ENCODE measurements at regions not wholly inside any gene's neighbourhood (a gene's known extent, or its start where the extent isn't known, plus 50 kb on each side); places are given as distances from the start of the nearest gene placed in this dataset.

DNA sequence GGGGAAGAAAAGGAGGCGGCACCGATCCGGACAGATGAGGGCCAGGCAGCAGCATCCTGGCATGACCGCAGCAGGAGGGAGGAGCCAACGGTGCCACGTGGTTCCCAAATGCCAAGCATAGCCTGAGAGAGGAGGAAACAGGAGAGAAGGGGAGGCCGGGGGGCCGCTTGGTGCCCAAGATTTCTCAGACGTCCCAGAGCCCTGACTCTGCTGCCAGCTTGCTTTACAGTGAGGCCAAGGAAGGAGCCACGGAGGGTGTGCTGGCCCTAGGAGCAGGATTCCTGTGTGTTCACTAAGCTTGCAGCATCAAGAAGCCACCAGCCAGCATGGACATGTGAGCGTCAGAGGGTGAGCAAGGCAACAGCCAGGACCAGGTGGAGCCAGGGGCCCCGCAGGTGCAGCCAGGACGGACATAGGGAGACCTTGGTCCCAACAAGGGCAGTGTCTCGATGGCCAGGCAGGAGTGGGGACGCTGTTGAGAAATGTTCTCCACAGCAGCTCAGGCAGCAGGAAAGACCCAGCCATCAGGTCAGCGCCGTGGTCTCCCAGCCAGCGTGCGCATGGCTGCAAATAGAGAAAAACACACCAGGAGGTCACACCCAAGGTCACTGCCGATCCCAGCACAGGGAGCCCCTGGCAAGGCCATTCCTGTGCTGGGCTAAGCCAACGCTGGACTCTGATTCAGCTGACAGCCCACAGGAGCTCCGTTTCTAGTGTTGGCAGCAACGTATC is 143.7 kb downstream of the DLL1 start:
- TF ChIP-seq, protein P1, sequence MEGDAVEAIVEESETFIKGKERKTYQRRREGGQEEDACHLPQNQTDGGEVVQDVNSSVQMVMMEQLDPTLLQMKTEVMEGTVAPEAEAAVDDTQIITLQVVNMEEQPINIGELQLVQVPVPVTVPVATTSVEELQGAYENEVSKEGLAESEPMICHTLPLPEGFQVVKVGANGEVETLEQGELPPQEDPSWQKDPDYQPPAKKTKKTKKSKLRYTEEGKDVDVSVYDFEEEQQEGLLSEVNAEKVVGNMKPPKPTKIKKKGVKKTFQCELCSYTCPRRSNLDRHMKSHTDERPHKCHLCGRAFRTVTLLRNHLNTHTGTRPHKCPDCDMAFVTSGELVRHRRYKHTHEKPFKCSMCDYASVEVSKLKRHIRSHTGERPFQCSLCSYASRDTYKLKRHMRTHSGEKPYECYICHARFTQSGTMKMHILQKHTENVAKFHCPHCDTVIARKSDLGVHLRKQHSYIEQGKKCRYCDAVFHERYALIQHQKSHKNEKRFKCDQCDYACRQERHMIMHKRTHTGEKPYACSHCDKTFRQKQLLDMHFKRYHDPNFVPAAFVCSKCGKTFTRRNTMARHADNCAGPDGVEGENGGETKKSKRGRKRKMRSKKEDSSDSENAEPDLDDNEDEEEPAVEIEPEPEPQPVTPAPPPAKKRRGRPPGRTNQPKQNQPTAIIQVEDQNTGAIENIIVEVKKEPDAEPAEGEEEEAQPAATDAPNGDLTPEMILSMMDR (IDR thresholded peaks at IDR 0.05) = no peak
- TF ChIP-seq POLR2A (IDR thresholded peaks at IDR 0.05) = no peak
